VCaP (cell line): ENCODE measurements at regions not wholly inside any gene's neighbourhood (a gene's known extent, or its start where the extent isn't known, plus 50 kb on each side); places are given as distances from the start of the nearest gene placed in this dataset.
A peak's percentile ranks its signal among the peaks of the same experiment; 100 is the strongest.

Source experiments
- H3K27ac ChIP-seq: fragments of 450-650 bp; 2 replicates; pipeline ENCODE4 v1.5.1; 2017
- TF ChIP-seq, protein P1 (sequence below): fragments of 450-650 bp; conservative IDR thresholded peaks from 2 replicates; pipeline ENCODE4 v1.5.1; 2017; ENCODE audit warnings: mild to moderate bottlenecking, moderate library complexity

DNA sequence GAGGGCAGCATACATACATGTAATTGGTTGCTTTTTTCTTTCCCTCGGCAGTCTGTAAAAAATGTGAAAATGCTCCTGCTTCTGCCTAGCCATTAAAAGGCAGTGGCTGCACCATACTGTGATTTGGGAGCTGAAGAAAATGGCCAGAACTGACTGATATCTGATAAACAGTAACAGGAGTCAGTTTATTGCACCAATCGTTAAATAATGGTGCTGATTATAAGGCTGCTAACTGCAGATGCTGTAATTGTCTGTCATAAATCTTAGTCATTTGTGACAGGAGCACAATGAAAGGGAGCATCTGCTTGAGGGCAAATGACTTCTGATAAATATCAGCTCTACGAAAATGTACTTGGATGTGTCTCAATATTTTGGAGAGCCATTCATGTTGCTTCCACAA, 263.1 kb upstream of the DNAJC19 start:
- H3K27ac ChIP-seq, result no peak overlapping the region
- TF ChIP-seq, protein P1, sequence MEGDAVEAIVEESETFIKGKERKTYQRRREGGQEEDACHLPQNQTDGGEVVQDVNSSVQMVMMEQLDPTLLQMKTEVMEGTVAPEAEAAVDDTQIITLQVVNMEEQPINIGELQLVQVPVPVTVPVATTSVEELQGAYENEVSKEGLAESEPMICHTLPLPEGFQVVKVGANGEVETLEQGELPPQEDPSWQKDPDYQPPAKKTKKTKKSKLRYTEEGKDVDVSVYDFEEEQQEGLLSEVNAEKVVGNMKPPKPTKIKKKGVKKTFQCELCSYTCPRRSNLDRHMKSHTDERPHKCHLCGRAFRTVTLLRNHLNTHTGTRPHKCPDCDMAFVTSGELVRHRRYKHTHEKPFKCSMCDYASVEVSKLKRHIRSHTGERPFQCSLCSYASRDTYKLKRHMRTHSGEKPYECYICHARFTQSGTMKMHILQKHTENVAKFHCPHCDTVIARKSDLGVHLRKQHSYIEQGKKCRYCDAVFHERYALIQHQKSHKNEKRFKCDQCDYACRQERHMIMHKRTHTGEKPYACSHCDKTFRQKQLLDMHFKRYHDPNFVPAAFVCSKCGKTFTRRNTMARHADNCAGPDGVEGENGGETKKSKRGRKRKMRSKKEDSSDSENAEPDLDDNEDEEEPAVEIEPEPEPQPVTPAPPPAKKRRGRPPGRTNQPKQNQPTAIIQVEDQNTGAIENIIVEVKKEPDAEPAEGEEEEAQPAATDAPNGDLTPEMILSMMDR, result no peak

DNA sequence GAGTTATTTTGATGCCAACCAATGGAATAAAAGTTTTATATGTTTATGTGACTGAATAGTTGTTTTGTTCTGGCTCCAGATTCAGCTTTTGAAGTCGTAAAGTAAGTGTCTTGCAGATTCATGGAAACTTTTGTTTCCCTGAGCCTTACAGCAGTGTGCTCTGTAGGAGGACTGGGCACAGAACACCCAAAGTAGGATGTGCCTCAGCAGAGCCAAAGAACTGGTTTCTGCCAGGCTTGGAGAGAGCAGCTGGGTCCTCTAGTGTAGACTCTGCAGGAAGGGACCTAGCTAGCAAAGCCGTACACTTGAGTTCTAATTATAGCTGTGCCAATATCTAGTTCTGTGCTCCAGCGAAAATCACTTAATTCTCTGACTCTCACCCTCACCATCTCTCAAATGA, 261.2 kb upstream of the DNAJC19 start:
- TF ChIP-seq, protein P1, result no peak
- H3K27ac ChIP-seq, result no peak overlapping the region

DNA sequence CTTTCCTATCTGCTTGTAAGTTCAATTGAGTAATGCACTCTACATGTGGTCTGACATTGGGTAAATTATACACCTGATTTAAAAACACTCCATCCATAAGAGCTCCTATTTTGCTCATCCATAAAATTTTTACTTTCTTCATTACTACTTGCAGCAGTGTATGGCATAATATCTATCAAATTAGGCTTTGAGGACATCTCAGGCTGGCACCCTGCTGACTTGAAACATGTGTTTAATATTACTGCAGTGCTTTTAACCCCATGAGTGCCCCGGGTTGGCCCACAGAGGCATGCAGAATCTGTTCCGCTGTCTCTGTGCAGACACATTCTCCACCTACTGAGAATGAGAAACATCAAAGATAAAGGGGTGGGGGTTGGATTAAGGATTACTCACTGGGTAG, 249.9 kb upstream of the DNAJC19 start:
- TF ChIP-seq, protein P1, result no peak
- H3K27ac ChIP-seq, result no peak overlapping the region

DNA sequence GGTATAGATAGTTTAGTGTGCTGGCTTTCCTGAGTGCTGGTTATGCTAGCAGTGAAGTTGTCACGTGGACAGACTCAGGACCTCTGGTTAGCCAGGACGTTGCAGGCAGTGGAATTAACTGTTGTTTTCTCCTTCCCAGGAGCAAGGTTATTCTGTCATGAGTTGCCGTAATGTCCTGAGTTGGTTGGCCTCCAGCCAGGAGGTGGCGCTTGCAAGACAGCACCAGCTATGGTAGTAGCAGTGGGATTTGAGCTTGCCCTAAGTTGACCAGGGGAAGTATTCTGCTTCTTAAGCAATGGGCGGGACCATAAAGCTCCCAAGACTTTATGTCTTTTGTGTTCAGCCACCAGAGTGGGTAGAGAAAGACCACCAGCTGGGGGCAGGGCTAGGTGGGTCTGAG, 240.7 kb upstream of the DNAJC19 start:
- H3K27ac ChIP-seq, result no peak overlapping the region
- TF ChIP-seq, protein P1, result no peak

DNA sequence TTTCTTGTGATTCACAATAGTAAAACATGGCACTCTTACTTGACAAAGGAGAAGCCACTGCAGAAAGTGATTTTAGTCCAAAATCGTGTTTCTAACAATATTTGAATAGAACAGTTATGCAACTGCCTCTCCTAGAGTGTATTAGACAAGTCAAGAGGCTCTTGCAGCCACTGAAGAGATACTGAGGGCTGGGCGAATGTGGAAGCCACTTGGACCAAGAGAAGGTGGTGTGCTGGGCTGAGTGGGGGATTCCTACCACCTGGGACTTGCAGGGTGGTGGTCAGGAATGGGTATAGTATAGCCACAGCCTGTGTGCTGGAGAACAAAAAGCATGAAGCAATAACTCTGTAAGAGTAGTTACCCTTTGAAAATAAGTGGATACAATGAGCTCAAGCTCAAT, 223.8 kb upstream of the DNAJC19 start:
- no peak overlapping the region for H3K27ac ChIP-seq
- TF ChIP-seq, protein P1, result no peak

DNA sequence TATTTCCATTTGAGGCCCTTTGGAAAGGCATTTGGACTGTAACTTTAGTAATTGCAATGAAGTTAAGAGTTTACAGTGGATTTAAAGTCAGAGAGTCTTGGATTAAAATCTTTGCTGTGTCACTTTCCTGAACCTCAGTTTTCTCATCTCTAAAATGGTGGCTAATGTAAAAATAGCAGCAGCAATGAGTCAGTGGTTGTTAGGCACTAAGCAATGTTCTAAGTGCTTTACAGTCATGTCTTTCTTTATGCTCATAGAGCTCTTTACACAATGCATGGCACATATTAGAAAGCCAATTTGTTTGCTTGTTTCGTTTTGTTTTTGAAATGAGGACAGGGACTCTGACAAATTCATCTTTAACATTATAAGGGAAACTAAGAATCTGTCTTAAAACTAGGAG, 222.7 kb upstream of the DNAJC19 start:
- no peak overlapping the region for H3K27ac ChIP-seq
- TF ChIP-seq, protein P1, result no peak

DNA sequence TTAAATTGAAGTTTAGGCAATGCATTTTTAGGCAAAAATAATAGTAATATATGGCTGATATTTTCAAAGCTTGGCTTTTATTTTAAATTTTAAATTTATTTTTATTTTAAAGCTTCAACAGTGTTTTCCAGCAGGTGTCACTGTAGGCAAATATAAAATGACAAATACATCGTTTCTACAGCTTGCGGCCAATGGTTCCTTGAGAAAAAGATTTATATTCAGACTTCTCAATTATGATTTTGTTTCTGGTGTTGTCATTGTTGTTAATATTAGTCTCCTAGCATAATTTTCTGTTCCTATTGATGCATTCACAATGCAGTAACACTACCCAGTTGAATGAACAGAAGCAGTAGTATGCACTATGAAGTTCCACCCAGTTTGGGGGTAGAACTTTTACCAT, 220.7 kb upstream of the DNAJC19 start:
- TF ChIP-seq, protein P1, result peak; percentile 66
- H3K27ac ChIP-seq, result no peak overlapping the region

DNA sequence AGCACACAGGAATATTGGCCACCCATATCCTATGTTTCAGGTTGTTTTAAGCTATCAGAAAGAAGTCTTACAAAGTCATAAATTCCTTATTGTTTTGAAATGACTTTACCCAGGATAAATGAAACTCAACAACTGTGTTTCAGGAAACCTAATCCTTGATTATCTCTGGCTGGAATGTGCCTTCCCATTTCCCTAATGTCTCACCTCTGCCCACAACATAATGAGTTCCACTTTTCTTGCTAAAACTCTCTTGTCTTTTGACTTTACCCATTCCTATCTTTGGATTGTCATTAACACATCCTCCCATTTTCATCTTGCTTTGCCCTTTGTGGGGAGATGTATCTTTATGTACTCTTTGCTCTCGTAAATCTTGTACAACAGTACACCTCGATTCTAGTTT, 200.0 kb upstream of the DNAJC19 start:
- no peak overlapping the region for H3K27ac ChIP-seq

More for the DNA sequence above, 200.0 kb upstream of the DNAJC19 start:
- TF ChIP-seq, protein P1, result no peak
